NAMALWA (cell line): ENCODE measurements at regions not wholly inside any gene's neighbourhood (a gene's known extent, or its start where the extent isn't known, plus 50 kb on each side); places are given as distances from the start of the nearest gene placed in this dataset.
"Not testable (repeated sequence)": the region's sequence is repeated elsewhere in the genome, so short reads cannot be mapped to it uniquely, and the experiment has no call there.

ENCODE experiments used
- DNase-seq: peaks from one replicate; pipeline ENCODE4 v3.0.0-alpha.2; 2015; ENCODE audit warnings: low spot score

DNA sequence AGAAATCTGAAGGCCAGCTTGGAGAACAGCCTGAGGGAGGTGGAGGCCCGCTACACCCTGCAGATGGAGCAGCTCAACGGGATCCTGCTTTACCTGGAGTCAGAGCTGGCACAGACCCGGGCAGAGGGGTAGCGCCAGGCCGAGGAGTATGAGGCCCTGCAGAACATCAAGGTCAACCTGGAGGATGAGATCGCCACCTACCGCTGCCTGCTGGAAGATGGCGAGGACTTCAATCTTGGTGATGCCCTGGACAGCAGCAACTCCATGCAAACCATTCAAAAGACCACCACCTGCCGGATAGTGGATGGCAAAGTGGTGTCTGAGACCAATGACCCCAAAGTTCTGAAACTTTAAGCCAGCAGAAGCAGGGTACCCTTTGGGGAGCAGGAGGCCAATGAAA lies 318.4 kb downstream of the ZFHX3 start:
- not testable (repeated sequence) for DNase-seq

DNA sequence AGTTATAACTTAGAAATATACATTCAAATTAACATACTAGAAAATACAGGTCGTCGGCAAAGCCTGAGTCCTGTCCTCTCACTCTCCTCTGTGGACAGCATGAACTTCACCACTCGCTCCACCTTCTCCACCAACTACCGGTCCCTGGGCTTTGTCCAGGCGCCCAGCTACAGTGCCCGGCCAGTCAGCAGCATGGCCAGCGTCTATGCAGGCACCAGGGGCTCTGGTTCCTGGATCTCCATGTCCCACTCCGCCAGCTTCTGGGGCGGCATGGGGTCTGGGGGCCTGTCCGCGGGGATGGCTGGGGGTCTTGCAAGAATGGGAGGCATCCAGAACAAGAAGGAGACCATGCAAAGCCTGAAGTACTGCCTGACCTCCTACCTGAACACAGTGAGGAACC lies 319.4 kb downstream of the ZFHX3 start:
- DNase-seq = no peak

DNA sequence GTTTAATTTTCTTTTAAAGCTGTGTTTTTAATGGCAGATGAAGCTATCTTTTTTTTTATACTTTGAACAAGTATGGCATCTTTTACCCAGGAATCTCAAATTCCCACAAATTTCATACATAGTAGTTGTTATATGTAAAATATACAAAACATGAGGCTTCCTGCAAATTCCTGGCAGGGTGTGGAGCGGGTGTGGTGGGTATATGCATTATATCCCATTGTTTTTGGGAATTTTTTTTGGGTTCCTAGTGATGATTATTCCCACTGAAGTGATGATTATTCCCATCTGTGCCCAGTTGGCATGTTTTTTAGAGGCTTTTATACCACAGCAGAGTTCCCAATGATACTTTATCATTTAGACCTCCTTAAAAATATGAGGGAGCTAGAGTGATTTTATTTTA lies 320.4 kb downstream of the ZFHX3 start:
- DNase-seq = no peak

DNA sequence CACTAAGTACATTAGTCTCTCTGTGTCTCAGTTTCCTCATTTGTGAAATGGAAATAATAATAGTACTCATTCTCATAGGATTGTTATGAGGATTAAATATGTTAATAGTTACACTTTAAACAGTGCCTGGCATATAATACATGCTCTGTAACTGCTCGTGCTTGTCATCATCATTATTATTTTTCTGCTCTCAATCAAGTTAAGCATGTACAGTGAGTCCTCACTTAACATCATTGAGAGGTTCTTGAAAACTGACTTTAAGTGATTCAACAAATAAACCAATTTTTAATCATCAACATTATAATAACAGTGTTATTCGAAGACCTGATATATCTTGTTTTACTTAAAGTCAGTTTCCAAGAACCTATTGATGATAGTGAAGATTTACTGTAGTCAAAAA lies 322.3 kb downstream of the ZFHX3 start:
- DNase-seq = no peak

DNA sequence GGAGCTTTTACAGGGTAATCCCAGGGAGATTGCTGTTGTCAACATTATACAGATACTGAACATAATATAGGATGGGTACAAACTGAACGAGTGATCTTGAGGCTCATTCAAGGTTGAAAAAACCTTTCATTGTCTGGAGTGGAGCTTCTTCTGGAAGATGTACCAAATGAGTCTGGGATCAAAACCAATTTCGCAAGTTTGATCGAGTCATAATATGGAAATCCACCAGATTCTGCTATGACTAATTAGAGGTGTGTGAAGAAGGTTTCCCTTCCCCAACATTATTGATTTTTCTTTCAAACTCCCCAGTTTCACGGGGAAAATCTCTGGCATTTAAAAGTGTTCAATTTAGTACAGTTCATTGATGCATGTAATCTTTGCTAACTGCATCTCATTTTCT lies 324.1 kb downstream of the ZFHX3 start:
- no peak for DNase-seq

DNA sequence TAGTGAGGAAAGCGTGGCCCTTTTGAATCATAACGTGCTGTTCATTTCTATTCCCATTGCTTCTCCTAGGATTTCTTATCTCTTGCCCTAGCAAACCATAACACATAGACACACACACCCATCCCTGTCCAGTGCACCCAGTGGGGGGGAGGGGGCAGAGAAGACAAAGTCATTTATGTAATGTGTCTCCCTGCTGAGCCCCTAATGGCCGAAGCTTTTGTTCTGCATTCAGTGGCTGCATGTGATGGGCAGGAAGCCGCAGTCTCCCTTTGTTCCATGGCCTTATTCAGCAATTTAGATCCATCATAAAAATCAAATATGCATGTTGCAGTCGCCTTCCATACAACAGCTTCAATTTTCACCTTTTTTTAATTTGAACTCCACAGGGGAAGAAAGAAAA lies 325.4 kb downstream of the ZFHX3 start:
- DNase-seq = no peak

DNA sequence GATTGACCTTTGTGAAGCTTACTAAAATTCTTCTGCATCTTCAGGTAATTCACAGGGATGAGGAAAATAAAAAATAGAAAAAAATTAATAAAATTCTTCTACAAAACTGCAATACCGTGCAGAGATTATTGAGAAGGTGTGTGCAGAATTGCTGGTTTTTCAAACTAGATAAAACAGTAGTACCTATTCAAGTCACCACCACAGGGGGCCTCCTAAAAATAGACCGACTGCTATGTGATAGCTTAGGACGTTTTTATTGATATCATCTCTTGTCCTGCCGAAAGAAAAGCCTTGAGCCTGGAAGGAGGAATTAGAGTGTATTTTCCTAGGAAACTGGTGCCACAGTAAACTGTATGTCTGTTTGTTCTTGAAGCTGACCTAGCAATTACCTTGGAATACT lies 325.9 kb downstream of the ZFHX3 start:
- no peak for DNase-seq

DNA sequence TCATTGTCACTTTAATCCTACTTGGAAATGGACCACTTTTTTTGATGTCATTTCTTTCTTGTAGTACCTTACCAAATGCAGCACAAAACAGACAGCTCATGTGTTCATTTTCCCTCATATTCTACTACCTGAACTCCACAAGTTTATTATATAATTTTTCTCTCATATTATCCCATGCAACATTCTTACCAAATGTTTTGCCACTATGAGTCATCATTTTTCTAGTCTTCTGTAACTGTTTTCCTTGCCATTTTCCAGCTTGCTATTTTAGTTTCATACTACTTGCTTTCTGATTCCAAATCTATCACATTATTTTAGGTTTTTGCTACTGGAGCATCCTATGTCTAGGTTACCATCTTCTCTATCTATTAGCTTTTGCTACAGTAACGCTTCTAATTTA lies 332.7 kb downstream of the ZFHX3 start:
- DNase-seq = no peak

DNA sequence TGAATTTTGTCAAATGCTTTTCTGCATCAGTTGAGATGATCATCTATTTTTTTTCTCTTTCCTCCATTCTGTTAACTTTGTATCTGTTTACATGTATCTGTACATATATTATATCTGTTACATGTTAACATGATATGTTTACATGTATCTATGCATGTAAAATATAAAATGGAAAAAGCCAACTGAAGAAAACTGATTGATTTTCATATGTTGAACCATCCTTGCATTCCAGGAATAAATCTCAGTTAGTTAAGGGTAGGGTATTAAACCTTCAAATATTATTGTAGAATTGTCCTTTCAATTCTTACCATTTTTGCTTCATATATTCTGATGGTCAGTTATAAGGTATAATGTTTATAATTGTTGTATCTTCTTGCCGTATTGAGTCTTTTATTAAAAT lies 336.1 kb downstream of the ZFHX3 start:
- DNase-seq = no peak

DNA sequence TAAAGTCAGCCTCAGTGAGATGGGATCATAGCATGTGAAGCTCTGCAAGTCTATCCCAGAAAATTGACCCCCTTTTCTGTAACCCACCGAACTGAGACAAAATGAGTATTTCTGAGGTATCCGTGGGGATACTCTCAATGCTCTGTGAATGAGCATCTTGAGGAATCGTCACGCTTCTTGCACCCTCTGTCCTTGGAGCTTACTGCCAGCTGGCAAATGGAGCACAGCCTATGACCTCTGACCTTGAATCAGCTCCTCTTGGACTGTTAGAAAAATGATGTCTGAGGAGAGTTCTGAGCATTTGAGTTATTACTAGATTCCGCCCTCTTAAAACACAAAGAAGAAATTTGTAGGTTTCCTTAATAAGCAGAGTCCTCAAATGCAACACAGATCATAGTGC lies 342.1 kb downstream of the ZFHX3 start:
- no peak for DNase-seq

DNA sequence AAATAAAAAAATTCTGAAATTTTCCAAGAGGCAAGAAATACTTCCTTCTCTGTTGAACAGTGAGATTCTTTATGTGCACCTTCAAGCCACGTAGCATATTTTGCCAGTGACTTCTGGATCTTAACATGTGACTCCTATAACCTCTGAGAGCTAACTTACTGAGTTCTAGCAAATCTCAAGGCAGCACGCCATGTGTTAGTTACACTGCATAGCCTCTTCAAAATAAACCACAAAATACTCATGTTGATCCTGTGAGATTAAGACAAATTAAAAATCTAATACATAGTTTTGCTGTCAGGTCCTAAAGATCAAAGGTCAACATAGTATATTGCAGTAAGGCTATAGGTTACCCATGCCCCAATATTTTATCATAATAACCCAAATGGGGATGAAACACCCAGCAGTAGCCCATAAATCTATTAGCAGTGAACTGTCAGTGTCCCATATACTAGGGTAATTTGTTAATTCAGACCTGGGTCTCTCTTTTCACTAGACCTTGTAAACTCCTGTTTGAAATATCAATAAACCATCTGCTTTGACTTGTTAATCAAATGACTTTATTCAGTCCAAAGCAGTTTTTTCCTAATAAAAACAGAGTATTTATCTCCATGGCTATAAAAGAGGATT lies 343.1 kb downstream of the ZFHX3 start:
- no peak for DNase-seq

DNA sequence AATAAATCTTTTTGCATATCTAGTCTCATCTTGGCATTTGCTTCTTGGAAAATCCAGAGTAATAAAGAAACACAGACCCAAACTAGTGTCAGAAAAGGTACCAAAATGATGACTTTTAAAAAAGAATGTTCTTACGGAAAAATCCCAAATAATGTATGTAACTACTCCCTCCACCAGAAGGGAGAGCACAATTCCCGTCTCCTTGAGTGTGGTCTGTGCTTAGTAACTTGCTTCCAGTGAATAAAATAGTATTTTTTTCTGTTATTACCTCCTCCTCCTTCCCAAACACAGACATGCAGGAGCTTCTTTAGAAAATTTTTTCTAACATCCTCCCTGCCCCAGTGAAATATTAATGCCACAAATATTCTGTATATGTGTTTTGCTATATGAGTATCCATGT lies 358.1 kb downstream of the ZFHX3 start:
- DNase-seq = no peak

DNA sequence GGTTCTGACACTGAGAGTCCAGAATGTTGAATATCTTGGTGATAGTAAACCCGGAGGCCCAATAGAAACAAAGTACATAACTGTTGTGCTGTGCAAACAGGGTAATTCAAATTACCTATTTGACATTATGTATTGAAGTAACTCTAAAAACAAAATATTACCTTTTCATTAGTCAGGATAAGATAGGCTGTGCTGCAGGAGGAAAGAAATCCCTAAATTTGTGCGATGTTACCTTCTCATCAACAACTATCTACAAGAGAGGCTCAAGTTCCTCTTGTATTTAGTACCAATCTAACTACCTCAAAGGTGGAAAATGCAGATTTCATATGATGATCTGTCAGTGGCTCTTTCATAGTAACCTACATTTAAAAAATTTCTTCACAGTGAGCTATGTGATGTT lies 367.2 kb downstream of the ZFHX3 start:
- DNase-seq = no peak

DNA sequence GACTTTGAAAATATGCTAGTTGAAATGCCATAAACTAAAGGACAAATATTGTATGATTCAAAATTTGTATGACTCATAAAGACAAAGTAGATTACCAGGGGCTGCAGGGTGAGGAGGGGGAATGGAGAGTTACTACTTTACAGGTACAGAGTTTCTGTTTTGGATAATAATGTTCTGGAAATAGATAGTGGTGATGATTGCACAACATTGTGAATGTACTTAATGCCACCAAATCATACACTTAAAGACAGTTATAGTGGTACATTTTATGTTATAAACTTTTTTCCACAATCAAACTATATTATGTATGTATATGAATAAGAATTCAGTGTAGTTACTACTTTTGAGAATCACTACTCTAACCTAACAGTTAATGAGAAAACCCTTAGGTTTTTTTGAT lies 368.1 kb downstream of the ZFHX3 start:
- no peak for DNase-seq

DNA sequence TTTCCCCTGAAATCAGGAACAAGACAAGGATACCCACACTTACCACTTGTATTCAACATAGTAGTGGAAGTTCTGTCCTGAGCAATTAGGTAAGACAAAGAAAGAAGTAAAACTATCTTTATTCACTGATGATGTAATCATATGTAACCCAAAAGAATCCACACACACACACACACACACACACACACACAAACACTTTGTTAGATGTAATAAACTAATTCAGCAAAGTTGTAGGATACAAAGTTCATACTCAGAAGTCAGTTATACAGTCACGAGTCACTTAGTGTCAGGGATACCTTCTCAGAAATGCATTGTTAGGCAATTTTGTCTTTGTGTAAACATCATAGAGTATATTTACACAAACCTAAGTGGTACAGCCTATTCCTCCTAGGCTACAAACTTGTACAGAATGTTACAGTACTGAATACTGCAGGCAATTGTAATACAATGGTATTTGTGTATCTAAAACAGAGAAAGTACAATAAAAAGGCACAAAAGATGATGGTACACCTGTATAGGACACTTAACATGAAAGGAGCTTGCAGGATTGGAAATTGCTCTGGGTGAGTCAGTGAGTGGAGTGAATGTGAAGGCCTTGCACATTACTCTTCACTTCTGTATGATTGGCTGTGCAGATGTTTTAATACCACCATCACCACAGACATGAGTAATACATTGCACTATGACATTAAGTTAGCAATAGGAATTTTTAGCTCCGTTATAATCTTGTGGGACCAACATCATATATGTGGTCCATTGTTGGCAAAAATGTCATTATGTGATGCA lies 370.1 kb downstream of the ZFHX3 start:
- no peak for DNase-seq

DNA sequence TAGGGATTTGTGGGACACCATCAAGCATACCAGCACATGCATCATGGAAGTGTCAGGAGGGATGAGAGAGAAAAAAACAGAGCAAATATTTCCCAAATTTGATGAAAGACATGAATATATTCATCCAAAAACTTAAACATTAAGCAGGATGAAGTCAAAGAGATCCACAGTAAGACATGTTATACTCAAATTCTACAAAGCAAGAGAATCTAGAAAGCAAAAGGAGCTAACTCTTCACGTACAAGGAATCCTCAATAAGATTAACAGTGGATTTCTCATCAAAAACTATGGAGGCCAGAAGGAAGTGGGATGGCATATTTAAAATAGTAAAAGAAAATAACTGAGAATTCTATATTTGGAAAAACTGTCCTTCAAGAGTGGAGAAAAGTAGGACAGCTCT lies 374.8 kb downstream of the ZFHX3 start:
- DNase-seq = no peak

DNA sequence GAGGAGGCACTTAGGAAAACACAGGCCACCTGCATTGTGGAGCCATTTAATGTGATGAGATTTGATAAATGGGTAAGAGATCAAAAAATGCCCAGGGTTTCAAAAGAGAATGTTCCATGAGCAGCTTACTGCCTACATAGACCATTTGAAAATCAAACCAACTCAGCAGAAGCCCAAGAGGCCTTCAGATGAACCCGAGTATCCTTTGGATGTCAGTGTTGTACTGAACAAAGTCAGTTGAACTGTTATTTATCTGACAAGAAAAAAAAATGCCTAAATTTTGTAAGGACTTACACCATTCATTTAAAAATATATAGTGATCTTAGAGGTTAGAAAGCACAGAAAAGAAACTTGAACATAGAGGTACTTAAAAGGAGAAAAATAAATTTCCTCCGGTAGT lies 381.7 kb downstream of the ZFHX3 start:
- DNase-seq = no peak

DNA sequence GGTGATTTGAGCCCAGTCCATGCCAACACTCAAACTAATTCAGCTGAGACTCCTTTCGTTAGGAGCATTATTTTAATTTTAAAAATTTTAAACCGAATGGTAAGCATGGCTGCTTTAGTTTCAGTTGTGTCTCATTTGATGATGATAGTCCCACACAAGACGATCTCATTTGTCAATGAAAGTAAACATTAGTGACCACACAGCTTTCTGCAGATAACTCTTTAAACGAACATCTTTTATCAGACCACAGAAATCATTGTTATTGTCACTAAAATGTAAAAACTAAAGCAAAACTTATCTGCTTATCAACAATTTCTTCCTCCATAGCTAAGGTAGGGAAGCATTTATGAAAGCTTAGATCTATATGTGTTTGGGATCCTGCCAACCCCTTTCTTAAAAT lies 382.2 kb downstream of the ZFHX3 start:
- DNase-seq = no peak

DNA sequence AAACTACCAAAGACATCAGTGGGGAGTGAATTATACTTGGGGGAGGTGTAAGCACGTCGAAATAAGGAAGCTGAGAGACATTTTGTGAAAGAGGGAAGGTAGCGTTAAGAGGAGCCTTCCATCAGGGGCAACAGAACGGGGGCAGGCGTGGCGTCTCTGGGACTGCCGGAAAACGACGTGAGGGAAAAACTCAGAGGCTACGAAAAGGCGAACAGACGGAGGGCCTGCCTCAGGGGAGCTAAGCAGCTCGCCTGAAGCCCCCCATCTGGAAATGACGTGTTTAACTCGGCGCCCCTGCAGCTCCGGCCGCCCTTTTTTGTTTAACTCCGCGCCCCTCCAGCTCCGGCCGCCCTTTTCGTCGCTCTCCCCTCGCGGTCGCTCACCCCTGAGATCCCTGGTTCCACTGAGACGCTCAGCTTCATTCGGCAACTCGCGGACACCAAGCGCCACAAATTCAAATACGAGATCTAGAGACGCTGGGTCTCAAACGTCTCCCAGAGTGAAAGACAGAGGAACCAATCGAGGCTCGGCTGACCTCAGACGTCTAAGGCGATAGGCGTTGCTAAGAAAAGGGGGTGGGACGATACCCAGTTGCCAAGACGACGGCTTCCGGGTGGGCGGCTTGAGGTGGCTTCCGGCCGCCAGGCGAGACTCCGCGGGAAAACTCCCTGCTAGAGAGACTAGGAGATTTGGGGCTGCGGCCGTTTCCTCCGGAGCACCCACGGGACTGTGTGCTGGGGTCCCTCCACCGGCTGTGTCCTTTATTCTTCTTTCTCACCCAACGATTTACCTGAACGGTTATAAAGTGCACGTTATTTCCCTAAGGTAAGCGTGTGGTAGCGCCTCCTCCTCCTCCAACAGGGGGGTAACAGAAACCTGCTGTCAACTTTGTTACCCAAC lies 383.2 kb downstream of the ZFHX3 start:
- DNase-seq = peak; percentile 99

DNA sequence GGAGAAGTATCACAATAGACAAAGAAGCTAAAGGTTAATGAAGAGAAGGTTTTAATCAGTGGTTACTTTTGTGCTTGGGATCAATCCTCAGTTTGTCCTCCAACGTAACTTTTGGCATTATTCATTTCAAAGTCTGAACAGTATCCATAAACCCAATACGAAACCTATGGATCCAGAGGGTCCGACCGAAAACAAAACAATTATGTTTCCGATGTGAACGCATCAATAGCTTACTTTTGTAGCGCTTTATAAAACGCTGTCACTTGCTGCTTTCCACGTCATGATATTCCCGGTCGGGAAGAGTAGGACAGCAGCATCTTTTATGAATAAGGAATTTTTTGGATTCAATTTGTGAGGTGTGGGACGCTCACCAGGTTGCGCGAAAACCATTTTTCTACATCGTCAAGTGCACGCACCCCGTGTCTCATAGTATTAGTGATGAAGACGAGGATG lies 383.8 kb downstream of the ZFHX3 start:
- DNase-seq = no peak

DNA sequence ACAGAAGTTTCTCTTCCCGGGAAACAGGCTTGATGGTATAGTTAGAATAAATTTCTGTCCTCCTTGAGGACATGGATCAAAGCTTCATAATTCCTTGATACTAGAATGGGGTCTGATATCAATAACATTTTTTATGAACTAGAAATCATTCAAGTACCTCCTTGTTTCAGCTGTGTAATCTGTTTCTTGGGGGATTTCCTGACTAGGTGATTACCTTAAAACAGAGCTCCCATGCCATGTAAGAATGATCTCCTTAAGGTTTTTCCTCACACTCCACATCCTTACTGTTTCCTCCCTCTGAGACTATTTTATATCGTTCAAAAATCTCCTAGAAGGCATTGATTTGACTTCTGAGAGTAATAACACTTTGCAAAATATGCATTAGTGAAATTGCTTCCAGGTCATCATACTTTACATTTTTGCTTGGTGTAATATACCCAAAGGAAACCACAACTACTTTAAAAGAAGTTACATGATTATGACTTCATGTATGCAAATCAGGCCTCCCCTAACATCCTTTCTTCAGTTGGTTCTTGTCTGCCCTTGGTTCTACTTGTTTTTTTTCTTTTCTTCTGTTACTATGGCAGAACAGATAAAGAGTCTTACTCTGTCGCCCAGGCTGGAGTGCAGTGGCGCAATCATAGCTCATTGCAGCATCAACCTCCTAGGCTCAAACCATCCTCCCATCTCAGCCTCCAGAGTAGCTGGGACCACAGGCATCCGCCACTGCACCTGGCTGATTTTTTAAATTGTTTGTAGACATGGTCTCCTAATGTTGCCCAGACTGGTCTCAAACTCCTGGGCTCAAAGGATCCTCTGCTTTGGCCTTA lies 388.8 kb downstream of the ZFHX3 start:
- peak; percentile 44 for DNase-seq

DNA sequence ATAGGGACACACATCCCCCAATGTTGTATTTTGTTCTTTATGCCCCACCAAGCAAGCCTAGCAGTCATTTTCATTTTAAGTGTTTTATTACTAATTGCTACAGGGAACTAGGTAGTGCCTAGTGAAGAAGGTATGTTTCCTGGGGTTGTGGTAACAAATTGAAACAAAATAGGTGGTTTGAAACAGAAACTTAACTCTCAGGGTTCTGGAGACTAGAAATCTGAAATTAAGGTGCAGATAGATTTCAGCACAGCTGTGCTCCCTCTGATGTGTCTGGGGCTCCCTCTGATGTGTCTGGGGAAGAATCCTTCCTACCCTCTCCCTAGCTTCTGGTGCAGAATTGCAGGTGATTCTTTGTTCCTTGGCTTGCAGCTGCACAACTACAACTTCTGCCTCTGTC lies 390.1 kb downstream of the ZFHX3 start:
- peak; percentile 30 for DNase-seq
